Stimulated activated CD4-positive, alpha-beta T cell treated with anti-CD3 and anti-CD28 coated beads, Interleukin-12 subunit alpha, Interleukin-12 subunit beta, amount 100 ng/mL, for 48 hours (primary cell): ENCODE measurements at regions not wholly inside any gene's neighbourhood (a gene's known extent, or its start where the extent isn't known, plus 50 kb on each side); places are given as distances from the start of the nearest gene placed in this dataset.

Experiments
- DNase-seq, 3 donors: peaks; one replicate each; pipeline ENCODE4 v3.0.0-alpha.2; 2020; ENCODE audit warnings: low read depth in 2 of 3, low spot score in 1 of 3

DNA sequence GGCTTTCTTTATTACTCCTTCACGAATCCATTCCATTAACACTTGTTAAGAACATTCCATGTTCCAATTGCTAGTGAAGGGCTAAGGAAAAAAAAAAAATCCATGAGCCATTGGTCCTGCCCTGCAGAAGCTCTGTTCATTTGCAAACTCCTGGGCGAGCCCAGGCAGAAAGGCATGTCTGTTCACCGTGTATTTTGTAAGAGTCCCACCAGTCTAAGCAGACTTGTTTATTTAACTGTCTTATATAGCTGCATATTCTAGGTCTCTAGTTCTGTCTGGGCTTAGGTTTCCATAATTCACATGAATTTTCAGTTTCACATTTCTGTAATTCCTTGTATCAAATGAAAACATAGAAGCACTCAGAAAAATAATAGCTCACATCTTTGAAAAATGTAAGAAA, 97.4 kb upstream of the POU2AF2 start:
- DNase-seq = no peak

DNA sequence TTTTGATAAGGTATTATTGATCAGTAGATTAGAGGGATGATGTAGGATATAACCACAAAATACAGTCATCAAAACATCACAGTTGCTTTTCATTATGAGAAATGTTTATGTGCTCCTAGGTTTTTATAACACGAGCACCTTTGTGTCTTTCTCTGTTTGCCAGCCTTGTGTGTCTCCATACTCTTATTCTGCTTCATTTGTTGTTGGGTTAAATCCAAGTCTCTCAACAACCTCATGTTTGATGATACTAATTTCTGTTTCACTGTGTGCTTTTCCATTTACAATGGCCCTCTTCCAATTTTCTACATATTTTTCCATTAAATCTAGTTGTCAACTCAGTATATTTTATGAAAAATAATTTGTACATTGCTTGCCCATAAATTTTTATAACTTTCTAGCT, 107.7 kb upstream of the POU2AF2 start:
- DNase-seq = no peak

DNA sequence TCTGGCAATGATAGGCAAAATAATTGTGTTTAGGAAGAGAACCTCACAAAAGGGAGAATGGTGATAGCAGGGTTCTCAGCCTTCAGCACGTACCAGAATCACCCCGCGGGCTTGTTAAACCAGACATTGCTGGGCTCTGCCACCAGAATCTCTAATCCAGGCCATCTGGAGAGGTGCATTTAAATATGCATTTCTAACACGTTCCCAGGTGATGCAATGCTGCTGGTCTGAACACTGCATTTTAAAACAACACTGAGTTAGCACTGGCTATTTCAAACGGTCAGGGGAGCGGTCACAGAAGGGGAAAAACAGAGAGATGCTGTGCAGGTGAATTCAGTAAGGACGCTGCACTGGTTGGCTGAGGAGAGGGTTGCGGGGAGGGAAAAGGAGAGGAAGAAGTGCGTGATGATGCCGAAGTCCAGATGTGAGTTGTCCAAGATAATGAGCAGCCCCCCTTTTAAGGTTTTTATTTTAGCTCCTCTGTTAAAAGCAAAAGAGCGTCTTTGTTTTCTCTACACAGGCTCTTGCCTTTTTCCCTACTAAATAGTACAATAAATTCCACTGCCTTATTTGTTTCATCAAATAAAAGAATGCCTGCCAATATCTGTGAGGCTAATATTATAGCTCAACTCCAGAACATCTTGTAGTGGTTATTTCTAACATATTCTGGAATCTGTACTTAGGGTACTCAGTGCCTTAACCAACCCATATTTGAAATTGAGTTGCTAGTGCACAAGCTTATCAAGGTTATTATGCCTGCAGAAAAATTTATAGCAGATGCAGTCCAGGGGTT, 109.6 kb upstream of the POU2AF2 start:
- no peak for DNase-seq

DNA sequence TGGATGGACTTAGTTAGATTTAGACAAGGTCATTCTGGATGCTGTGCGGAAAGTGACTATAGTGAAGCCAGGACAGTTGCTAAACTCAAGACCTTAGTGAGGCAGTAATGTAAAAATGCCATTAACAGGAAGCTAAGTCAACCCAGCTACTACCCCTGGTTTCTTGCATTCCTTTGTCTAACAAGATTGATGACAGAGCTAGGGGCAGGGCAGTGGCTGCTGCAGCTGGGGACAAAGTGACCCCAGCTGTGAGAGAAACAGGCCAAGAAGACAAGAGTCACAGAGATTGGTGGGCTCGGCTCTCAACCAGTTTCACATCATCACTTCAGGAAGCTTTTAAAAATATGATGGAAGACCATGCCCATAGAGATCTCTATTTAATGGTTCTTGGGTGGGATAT, 110.4 kb upstream of the POU2AF2 start:
- DNase-seq = no peak

DNA sequence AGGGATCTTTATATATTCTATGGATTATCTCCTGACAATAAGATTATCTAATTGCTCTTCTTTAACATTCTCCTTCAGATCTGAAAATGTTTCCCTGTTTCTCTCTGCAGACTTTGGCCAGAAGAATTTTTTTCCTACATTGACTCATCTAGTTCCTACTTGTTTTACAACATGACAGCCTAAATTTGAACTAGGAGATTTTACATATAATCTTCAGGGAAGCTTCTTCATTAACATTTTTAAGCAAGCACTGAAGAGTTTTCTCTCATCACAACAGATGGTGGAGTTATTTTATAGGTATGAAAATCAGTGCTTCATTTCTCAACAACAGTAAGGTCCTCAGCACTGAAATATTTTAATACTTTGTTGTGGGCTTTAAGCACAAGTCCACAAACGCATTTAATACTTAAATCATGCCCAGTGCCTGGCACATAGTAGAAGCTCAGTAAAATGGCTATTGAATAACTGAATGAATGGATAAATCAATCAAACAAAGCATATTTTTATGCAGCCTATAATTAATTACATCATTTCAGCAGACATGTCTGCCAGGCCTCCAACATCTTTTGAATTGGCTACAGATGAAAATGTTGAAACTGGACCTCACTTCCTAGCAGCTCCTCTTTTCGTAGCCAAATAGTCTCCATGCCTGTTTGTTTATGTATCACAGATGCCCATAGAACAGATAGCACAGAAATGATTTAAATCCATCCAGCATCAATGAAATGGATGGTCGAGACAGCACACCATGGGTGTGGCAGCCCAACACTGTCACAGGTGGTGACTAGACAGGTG, 117.3 kb upstream of the POU2AF2 start:
- DNase-seq = no peak

DNA sequence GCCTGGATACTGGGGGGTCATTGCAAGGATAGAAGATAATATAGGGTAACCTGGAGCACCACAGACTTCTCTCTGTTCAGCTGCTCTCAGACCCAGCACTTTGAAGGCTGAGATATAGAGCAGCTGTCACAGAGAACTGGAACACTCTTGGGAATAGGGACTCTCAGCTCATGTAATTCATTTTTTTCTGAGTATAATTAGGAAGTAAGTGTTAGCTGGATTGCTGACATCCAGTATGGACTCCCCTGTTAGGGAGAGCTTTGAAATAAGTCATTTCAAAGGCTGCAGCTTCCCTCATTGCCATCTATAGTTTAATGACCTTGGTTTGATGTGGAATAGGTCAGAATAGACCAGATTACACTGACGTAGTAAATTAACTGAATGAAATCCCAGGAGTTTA, 120.8 kb upstream of the POU2AF2 start:
- DNase-seq = no peak

DNA sequence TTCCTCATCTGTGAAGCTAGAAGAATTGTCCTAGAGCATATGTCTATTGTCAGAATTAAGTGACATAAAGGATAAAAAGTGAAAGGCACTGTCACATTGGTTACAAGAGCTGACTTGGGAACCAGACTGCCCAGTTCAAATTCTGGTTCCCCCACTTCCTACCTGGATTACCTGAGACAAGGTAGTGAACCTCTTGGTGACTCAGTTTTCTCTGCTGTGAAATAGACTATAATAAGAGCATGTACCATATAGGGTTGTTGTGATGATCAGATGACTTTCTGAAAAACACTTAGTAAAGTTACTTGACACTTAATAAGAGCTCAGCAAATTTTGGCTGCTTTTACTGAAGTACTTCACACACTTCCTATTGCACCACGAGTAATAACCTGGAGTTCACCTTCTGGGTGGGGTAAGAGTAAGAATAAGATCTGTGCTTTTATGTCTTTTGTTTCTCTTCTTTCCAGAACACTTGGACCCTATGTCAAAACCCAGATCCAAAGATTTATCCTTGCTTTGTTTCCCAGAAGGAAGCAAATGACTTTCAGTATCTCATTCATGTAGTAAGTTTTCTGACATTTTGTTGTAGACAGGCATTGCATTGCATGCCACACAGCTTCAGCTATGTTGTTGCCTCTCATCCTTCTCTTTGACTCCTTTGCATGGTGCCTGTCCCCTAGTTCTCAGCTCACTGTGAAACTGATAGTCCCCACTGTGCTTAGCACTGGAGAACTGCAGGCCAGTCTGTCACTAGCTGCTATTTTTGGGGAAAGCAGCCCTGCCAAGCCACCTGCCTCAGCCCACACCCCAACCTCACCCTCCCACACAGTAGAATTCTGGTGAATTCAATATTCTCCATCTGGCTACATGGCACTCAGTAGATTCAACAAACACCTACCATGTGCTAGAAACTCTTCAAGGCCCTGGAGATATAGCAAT, 121.8 kb upstream of the POU2AF2 start:
- DNase-seq = no peak

DNA sequence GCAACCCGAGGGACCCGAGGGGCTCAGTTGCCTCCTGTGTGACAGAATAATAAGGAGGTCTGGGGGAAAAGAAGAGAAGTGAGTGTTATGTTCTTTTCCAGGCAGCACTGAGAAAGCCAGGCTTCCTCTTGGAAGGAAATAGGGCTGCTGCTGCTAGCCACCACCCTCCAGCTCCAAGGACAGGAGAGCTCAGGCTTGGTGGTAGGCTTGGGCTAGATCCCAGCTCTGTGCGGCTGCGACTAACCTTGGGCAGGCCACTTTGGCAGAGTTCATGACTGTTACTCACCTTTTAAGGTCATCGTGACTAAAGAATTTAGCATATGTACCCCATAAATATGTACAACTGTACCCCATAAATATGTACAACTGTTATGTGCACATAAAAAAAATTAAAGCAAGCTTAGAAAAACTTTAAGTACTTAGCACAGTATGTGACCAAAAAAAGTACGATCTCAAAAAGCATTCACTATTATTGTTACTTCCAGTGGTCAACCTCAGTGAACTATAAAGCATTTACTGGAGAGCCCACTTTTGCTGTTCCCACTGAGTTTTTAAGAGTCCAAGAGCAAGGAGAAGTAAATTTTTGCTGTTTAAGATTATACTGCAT, 124.7 kb upstream of the POU2AF2 start:
- DNase-seq = no peak

DNA sequence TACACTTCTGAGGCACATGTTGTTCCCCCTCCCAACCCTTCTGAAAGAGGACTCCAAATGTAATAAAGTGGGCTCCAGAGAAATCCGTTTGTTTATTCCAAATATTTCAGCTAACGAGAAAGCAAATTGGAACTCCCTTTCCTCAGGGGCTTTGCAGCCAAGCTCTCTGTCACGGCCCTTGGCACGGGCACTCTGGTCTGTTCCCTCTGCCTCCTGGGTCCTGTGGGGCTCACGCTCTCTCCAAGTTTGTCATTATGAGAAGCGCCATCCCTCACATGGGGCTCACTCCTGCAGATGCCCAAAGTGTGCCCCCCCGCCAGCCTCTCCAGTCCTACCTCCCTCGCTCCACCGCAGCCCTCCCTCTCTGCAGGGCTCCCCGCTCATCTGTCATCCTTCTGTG, 125.4 kb upstream of the POU2AF2 start:
- no peak for DNase-seq

DNA sequence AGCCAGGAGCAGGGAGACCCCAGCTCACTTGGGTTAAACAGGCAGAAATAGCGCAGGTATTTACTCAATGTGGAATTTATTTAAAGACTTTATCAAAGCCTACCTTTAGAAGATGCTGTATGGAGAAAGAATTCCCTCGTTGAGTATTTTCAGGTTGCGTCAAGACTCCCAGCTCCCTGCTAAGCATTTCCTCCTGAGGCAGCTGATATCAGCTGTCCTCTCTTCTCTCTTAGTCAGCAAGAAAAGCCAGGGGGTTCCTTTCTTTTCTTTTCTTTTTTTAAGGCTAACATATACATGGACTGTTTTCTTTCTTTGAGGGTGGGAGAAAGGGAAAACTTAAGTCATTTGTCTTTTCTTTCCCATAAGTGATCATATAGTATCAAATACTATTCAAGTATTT, 125.8 kb upstream of the POU2AF2 start:
- no peak for DNase-seq

DNA sequence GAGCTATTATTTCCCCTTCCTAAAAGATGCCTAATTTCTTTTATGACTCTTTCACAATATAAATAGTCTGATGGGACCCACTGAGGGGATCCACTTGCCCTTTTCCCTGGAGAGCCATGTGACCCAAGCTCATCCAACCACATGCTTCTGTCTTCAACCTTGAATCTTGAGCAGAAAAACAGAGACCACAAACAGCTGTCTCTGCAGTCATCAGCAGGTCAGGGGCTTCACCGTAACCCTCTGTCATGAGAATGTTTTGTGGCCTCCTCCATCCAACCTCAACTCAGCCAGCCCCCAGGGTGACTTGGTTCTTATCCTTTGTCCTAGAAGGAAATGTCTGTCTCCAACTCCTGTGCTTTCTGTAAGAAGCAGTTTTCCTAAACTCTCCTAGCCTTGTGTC, 129.6 kb upstream of the POU2AF2 start:
- no peak for DNase-seq

DNA sequence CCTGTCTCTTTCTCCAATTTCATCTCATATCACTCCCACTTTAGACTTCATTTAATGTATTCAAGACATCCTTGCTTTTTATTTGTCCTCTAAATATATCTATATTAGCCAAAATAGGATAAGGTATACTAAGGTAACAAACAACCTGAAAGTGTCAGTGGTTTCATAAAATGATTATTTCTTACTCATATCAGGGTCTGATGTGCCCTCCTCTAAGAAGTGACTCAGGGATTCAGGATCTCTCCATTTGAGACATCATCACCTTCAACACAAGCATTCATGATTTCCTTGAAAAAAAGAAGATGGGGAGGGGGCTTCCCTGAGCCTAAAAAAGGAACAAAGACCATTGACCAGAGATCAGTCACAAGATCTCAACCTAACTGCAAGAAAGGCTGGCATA, 131.4 kb upstream of the POU2AF2 start:
- no peak for DNase-seq

DNA sequence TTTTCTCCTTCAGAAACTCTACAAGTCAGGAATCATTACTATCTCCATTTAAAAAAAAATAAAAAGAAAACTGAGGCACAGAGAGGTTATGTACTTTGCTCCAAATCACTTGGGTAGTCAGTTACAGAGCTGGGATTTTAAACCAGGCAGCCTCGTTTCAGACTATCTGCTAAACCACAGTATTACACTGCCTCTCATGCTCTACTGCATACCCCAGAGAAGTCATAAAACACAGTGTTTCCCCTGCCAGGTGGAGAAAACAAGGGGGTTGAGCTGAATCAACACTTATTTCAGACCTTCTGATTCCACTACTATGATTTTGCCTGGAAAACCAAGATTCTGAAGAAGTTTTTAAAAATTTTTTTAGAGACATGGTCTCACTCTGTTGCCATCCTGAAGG, 132.9 kb upstream of the POU2AF2 start:
- DNase-seq = no peak

DNA sequence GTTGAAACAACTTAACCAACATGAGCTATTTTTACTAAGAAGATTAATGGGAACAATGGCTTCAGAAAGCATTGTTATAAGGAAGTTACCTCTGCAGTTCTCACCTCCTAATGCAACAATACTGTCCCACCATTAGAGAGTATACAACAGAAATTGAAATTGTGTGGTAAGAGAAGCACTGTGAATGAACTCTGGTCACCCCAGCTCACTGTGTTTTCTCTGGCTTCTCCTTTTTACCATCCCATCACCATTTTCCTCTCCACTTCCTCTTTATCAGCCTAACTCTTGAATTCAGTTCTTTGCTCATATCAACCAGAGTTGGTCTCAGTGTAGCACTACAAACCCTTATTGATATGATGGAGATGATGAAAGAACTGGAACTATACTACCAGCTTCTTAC, 138.0 kb upstream of the POU2AF2 start:
- no peak for DNase-seq

DNA sequence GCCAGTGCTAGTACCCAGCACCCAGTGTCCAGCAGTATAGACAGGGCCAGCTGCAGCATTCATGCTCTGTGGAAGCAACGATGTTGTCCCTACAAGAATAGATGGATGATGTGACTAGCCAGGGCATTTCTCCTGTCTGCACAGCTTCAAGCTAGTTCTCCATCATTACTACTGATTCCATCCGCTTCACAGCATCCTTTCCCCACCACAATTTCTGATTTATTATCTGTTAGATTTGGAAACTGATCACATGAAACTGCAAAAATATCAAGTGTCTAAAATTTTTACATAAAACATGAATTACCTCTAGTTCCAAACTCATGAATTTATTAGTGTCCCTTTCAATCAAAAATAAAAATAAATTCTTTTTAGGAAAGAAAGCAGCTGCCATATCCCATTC, 138.9 kb upstream of the POU2AF2 start:
- no peak for DNase-seq

DNA sequence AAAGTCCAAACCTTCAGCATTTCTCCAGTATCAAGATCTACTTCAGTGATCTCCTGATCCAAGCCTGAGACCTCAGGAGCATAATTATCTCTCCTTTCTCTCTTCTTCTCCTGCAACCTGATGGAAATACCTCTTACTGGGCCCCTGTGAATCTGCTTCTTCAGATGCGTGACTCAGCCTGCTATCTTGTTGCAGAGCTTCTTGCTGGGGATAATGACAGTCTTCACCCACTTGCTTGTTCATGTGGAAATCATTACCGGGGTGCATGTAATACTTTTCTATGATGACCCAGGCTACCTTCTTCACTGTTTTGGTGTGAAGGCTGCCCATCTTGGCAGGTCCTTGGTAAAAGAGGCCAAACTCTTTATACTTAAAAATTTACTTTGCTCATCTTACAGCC, 140.0 kb upstream of the POU2AF2 start:
- no peak for DNase-seq

DNA sequence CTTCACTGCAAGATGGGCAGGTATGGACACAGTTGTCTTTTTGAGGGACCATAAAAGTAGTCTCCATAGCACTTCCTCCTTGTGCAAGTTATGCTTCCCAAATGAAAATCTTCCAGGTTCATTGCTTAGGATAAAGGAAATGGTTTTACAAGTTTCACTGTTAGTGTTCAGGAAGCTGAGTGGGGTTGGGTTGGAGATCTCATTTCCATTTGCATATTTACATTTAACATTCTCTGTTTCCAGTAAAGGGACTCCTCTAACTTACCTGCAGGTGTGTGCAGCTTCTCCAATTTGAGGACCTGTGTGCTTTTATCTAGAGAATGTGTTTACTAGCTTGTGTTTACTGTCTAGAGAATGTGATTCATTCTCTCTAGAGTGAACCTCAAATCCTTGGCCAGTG, 141.3 kb upstream of the POU2AF2 start:
- no peak for DNase-seq

DNA sequence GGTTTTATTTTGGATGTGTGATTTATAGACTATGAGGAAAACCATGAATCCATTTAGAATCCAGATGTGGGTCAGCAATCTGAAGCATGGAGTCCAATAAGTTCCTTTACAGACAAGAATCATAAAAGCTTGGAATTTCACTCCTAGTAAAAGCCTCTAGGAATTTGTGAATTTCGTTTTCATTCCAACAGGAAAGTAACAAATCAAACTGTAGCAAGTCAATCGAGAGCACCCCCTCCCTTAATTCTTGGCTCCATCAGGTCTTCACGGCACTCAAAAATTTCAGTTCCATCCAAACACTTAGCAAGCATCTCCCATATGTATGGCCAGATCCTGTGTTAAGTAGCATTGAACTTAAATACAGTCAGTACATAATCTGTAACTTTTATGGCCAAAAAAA, 143.6 kb upstream of the POU2AF2 start:
- DNase-seq = no peak

DNA sequence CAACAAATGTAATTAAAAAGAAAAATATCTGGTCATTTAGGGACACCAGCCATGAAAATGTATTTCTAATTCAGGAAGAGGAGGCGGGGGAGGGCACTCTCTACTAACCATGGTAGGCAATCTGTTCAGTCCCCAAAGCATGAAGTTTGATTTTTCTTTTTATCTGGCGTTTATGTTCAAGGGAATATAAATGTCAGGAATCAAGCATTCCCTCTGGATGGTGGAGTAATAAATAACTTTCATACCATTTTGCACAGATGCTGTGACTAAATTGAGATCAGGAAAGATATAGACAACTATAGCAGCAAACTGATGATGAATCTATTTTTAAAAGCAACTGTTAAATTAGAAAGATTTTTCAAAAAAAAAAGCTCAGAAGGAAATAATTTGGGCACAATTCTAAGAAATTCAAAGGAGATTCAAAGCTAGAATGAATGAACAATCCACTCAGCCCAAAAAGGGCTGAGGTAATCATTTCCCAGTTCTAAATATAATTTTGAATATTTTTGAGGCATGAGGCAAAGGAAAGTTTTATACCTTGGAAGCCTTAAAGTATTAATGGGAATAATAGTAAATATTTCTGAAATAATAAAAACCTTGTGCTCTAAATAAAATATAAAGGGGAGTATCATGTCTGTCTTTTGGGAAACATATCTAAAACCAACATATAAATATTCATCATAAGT, 146.4 kb upstream of the POU2AF2 start:
- DNase-seq = no peak

DNA sequence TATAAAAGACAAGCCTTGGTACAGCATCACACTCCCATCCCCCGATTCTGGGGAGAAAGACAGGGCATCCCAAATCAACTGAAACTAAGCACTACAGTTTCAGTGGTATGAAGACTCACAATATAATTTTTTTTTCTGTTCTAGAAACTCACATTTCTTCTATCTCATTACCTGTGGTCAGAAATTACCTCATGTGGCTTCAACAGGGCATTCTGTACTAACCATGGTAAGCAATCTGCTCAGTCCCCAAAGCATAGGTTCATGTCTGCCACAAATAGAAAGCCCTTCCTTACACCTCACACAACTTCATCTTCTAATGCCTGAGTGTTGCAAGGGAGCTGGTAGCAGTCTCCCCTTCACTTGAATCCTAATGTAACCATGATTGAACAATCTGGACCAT, 147.4 kb upstream of the POU2AF2 start:
- DNase-seq = no peak

DNA sequence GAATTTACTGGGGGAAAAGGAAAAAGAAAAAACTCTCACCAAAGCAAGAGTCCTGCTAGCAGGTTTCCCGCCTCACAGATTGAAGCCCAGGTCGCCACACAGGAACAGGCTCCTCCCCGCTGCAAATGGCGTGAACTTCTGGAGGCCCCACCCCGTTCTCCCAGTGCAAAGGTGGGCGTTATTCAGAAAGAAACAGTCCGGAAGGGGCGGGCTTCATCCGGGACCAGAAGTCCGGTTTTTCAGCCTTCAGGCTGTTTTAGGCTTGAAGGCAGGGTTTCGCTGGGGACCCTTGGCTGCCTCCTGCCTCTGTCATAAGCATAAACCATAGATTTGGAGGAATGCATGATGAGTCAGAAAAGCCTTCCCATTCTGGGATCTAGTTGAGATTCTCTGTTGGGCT, 148.3 kb upstream of the POU2AF2 start:
- DNase-seq = no peak
